Neural progenitor cell (in vitro differentiated cells): ENCODE measurements at regions not wholly inside any gene's neighbourhood (a gene's known extent, or its start where the extent isn't known, plus 50 kb on each side); places are given as distances from the start of the nearest gene placed in this dataset.
"Not testable (repeated sequence)": the region's sequence is repeated elsewhere in the genome, so short reads cannot be mapped to it uniquely, and the experiment has no call there.

Experiments
- DNase-seq: peaks from one replicate; pipeline ENCODE4 v3.0.0-alpha.2; 2016; ENCODE audit warnings: low spot score
- H2AFZ ChIP-seq: fragments of 200-600 bp; sonication (generic); replicated peaks from 2 replicates; pipeline ENCODE4 v1.6.1; 2016; ENCODE audit warnings: antibody characterized with exemption
- H3F3A ChIP-seq: fragments of 200-600 bp; sonication (generic); 2 replicates; pipeline ENCODE4 v1.6.1; 2016; ENCODE audit warnings: antibody characterized with exemption, low read depth
- H3K27ac ChIP-seq: fragments of 200-600 bp; sonication (generic); 2 replicates; pipeline ENCODE4 v1.5.1; 2016; ENCODE audit warnings: mild to moderate bottlenecking
- H3K27me3 ChIP-seq: fragments of 200-600 bp; sonication (generic); 2 replicates; pipeline ENCODE4 v1.6.1; 2016; ENCODE audit warnings: mild to moderate bottlenecking, moderate library complexity
- H3K36me3 ChIP-seq: fragments of 200-600 bp; sonication (generic); 2 replicates; pipeline ENCODE4 v1.5.1; 2016
- H3K4me1 ChIP-seq: fragments of 200-600 bp; sonication (generic); 2 replicates; pipeline ENCODE4 v1.6.1; 2016; ENCODE audit warnings: mixed run types
- H3K4me2 ChIP-seq: fragments of 200-600 bp; sonication (generic); 2 replicates; pipeline ENCODE4 v1.6.1; 2016
- H3K4me3 ChIP-seq: fragments of 200-600 bp; sonication (generic); 2 replicates; pipeline ENCODE4 v1.5.1; 2016
- H3K79me2 ChIP-seq: fragments of 200-600 bp; sonication (generic); 2 replicates; pipeline ENCODE4 v1.6.1; 2016; ENCODE audit warnings: low read depth
- H3K9ac ChIP-seq: fragments of 200-600 bp; sonication (generic); 2 replicates; pipeline ENCODE4 v1.6.1; 2016
- H3K9me3 ChIP-seq: fragments of 200-600 bp; sonication (generic); 2 replicates; pipeline ENCODE4 v1.5.1; 2016; ENCODE audit warnings: low read depth
- H4K20me1 ChIP-seq: fragments of 200-600 bp; sonication (generic); 2 replicates; pipeline ENCODE4 v1.6.1; 2016; ENCODE audit warnings: low read depth
- H3K27ac Mint-ChIP-seq: 3 replicates; pipeline ENCODE4 v1.8.0; 2021; ENCODE audit warnings: mixed read lengths
- H3K27me3 Mint-ChIP-seq: 2 replicates; pipeline ENCODE4 v1.8.0; 2022; ENCODE audit warnings: low read depth, mild to moderate bottlenecking, inconsistent platforms, moderate library complexity, mixed read lengths; ENCODE audit not compliant: insufficient read depth
- H3K36me3 Mint-ChIP-seq: 3 replicates; pipeline ENCODE4 v1.8.0; 2021; ENCODE audit warnings: mixed read lengths
- H3K4me1 Mint-ChIP-seq: 3 replicates; pipeline ENCODE4 v1.8.0; 2021; ENCODE audit warnings: mixed read lengths
- H3K4me3 Mint-ChIP-seq: 3 replicates; pipeline ENCODE4 v1.8.0; 2021; ENCODE audit warnings: mild to moderate bottlenecking, moderate library complexity, mixed read lengths
- H3K9me3 Mint-ChIP-seq: 3 replicates; pipeline ENCODE4 v1.8.0; 2020; ENCODE audit warnings: mixed read lengths

- H3K27ac ChIP-seq, H3K9me3 ChIP-seq, H2AFZ ChIP-seq, H3K4me3 Mint-ChIP-seq, H3K27me3 ChIP-seq, H4K20me1 ChIP-seq, H3K9me3 Mint-ChIP-seq, H3K4me1 ChIP-seq, H3K36me3 Mint-ChIP-seq, H3K4me1 Mint-ChIP-seq, H3K27ac Mint-ChIP-seq, H3K79me2 ChIP-seq, H3K27me3 Mint-ChIP-seq, H3K9ac ChIP-seq, H3K4me3 ChIP-seq, DNase-seq, H3K36me3 ChIP-seq, H3K4me2 ChIP-seq, H3F3A ChIP-seq: not testable (repeated sequence)
Observed at GRCh38 chr2:87353408-87353807, 331.8 kb upstream of the PLGLB1 start.

- H3K27me3 Mint-ChIP-seq, H3K27me3 ChIP-seq, H3F3A ChIP-seq, H3K4me1 ChIP-seq, H3K36me3 ChIP-seq, H3K4me3 ChIP-seq, H3K9ac ChIP-seq, H3K36me3 Mint-ChIP-seq, H4K20me1 ChIP-seq, H3K27ac ChIP-seq, H3K4me1 Mint-ChIP-seq, DNase-seq, H3K27ac Mint-ChIP-seq, H3K79me2 ChIP-seq, H3K4me2 ChIP-seq, H3K4me3 Mint-ChIP-seq, H3K9me3 ChIP-seq, H2AFZ ChIP-seq, H3K9me3 Mint-ChIP-seq: not testable (repeated sequence)
Observed at GRCh38 chr2:87354102-87354501, 332.5 kb upstream of the PLGLB1 start.

- not testable (repeated sequence) for H2AFZ ChIP-seq, H3K4me2 ChIP-seq, H3K27me3 ChIP-seq, H3K4me3 ChIP-seq, H3K79me2 ChIP-seq, DNase-seq, H3F3A ChIP-seq, H3K4me1 Mint-ChIP-seq, H3K36me3 ChIP-seq, H4K20me1 ChIP-seq, H3K27ac ChIP-seq, H3K4me3 Mint-ChIP-seq, H3K27me3 Mint-ChIP-seq, H3K9me3 ChIP-seq, H3K9me3 Mint-ChIP-seq, H3K36me3 Mint-ChIP-seq, H3K4me1 ChIP-seq, H3K9ac ChIP-seq, H3K27ac Mint-ChIP-seq
Observed at GRCh38 chr2:87360250-87360649, 338.6 kb upstream of the PLGLB1 start.

GRCh38 chr2:87360927-87361326 lies 339.3 kb upstream of the PLGLB1 start:
- H4K20me1 ChIP-seq, DNase-seq, H3K4me1 Mint-ChIP-seq, H3F3A ChIP-seq, H3K27me3 ChIP-seq, H3K4me3 ChIP-seq, H3K27ac Mint-ChIP-seq, H3K27me3 Mint-ChIP-seq, H3K9me3 ChIP-seq, H3K4me3 Mint-ChIP-seq, H3K4me2 ChIP-seq, H3K79me2 ChIP-seq, H3K27ac ChIP-seq, H3K9me3 Mint-ChIP-seq, H3K9ac ChIP-seq, H3K4me1 ChIP-seq, H3K36me3 Mint-ChIP-seq, H3K36me3 ChIP-seq, H2AFZ ChIP-seq: not testable (repeated sequence)

- H3K27ac Mint-ChIP-seq, H3K4me3 ChIP-seq, H3K27ac ChIP-seq: not testable (repeated sequence)
Observed at GRCh38 chr2:87361805-87362204, 340.2 kb upstream of the PLGLB1 start.

GRCh38 chr2:87364379-87364778 lies 342.7 kb upstream of the PLGLB1 start:
- not testable (repeated sequence) for H3K9me3 Mint-ChIP-seq, H3K4me1 Mint-ChIP-seq, H3K27me3 Mint-ChIP-seq

More at GRCh38 chr2:87361805-87362204, 340.2 kb upstream of the PLGLB1 start:
- not testable (repeated sequence) for H3K4me1 Mint-ChIP-seq, H3K9me3 ChIP-seq, H4K20me1 ChIP-seq, DNase-seq, H3K79me2 ChIP-seq, H3K4me2 ChIP-seq, H3K36me3 ChIP-seq, H3K36me3 Mint-ChIP-seq, H3K27me3 Mint-ChIP-seq, H3K4me1 ChIP-seq, H3K27me3 ChIP-seq, H3K9me3 Mint-ChIP-seq, H2AFZ ChIP-seq, H3K4me3 Mint-ChIP-seq, H3K9ac ChIP-seq, H3F3A ChIP-seq

GRCh38 chr2:87365038-87365437 lies 343.4 kb upstream of the PLGLB1 start:
- H3F3A ChIP-seq, H3K27ac ChIP-seq, H2AFZ ChIP-seq, H3K9me3 ChIP-seq, H4K20me1 ChIP-seq, H3K27ac Mint-ChIP-seq, H3K27me3 Mint-ChIP-seq, H3K9me3 Mint-ChIP-seq, H3K79me2 ChIP-seq, H3K36me3 ChIP-seq, H3K4me2 ChIP-seq, H3K4me1 Mint-ChIP-seq, H3K36me3 Mint-ChIP-seq, H3K4me3 Mint-ChIP-seq, DNase-seq, H3K4me3 ChIP-seq, H3K4me1 ChIP-seq, H3K27me3 ChIP-seq, H3K9ac ChIP-seq: not testable (repeated sequence)

More at GRCh38 chr2:87364379-87364778, 342.7 kb upstream of the PLGLB1 start:
- H3K36me3 Mint-ChIP-seq, H3K4me3 Mint-ChIP-seq, H3K4me2 ChIP-seq, H3K9me3 ChIP-seq, H3K27me3 ChIP-seq, H3K27ac Mint-ChIP-seq, H3F3A ChIP-seq, H2AFZ ChIP-seq, H3K4me3 ChIP-seq, H4K20me1 ChIP-seq, DNase-seq, H3K79me2 ChIP-seq, H3K9ac ChIP-seq, H3K4me1 ChIP-seq, H3K36me3 ChIP-seq, H3K27ac ChIP-seq: not testable (repeated sequence)

GRCh38 chr2:87386063-87386560 lies 361.8 kb upstream of the PLGLB2 start:
- not testable (repeated sequence) for H3K36me3 Mint-ChIP-seq, H3K27me3 ChIP-seq, H3K9me3 ChIP-seq, H3K4me1 ChIP-seq, H4K20me1 ChIP-seq, H3K27ac Mint-ChIP-seq, H3K4me3 Mint-ChIP-seq, H3K27ac ChIP-seq, H3K4me2 ChIP-seq, H3F3A ChIP-seq, H3K79me2 ChIP-seq, H3K4me3 ChIP-seq, DNase-seq, H3K9me3 Mint-ChIP-seq, H3K4me1 Mint-ChIP-seq, H2AFZ ChIP-seq, H3K36me3 ChIP-seq, H3K9ac ChIP-seq, H3K27me3 Mint-ChIP-seq
